Chondrocyte (in vitro differentiated cells): ENCODE measurements at regions not wholly inside any gene's neighbourhood (a gene's known extent, or its start where the extent isn't known, plus 50 kb on each side); places are given as distances from the start of the nearest gene placed in this dataset.

Experiments
- DNase-seq: peaks from one replicate; pipeline ENCODE4 v3.0.0; 2021; ENCODE audit warnings: mixed read lengths, low spot score
- H3K27ac Mint-ChIP-seq: one replicate; pipeline ENCODE4 v1.8.0; 2021; ENCODE audit warnings: mild to moderate bottlenecking, moderate library complexity, mixed read lengths; ENCODE audit not compliant: unreplicated experiment
- H3K27me3 Mint-ChIP-seq: 2 replicates; pipeline ENCODE4 v1.8.0; 2021; ENCODE audit warnings: low read depth, mixed read lengths
- H3K36me3 Mint-ChIP-seq: 2 replicates; pipeline ENCODE4 v1.8.0; 2021; ENCODE audit warnings: low read depth, mixed read lengths
- H3K4me1 Mint-ChIP-seq: 2 replicates; pipeline ENCODE4 v1.8.0; 2021; ENCODE audit warnings: low read depth, mild to moderate bottlenecking, mixed read lengths
- H3K4me3 Mint-ChIP-seq: one replicate; pipeline ENCODE4 v1.8.0; 2021; ENCODE audit warnings: mild to moderate bottlenecking, moderate library complexity, mixed read lengths; ENCODE audit not compliant: unreplicated experiment
- H3K9me3 Mint-ChIP-seq: 2 replicates; pipeline ENCODE4 v1.8.0; 2021; ENCODE audit warnings: low read depth, mixed read lengths
- TF ChIP-seq, protein P1 (sequence below): fragments of 200-600 bp; sonication (generic); IDR thresholded peaks from 2 replicates; pipeline ENCODE4 v1.5.0; 2021; ENCODE audit warnings: antibody characterized with exemption, mild to moderate bottlenecking, moderate library complexity

- Mint-ChIP-seq H3K27ac (no peak overlapping the region), H3K36me3 (no peaks in the 10 kb centered on the region), H3K27me3 (no peaks in the 10 kb centered on the region), H3K9me3 (peaks cover 3% of the 10 kb centered on the region), H3K4me1 (no peaks in the 10 kb centered on the region), H3K4me3 (no peak overlapping the region)
- no peak for DNase-seq
- TF ChIP-seq, protein P1, sequence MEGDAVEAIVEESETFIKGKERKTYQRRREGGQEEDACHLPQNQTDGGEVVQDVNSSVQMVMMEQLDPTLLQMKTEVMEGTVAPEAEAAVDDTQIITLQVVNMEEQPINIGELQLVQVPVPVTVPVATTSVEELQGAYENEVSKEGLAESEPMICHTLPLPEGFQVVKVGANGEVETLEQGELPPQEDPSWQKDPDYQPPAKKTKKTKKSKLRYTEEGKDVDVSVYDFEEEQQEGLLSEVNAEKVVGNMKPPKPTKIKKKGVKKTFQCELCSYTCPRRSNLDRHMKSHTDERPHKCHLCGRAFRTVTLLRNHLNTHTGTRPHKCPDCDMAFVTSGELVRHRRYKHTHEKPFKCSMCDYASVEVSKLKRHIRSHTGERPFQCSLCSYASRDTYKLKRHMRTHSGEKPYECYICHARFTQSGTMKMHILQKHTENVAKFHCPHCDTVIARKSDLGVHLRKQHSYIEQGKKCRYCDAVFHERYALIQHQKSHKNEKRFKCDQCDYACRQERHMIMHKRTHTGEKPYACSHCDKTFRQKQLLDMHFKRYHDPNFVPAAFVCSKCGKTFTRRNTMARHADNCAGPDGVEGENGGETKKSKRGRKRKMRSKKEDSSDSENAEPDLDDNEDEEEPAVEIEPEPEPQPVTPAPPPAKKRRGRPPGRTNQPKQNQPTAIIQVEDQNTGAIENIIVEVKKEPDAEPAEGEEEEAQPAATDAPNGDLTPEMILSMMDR, result no peak
Observed at GRCh38 chr17:54848368-54848987, 52.2 kb upstream of the TOM1L1 start.

- TF ChIP-seq, protein P1, result no peak
- Mint-ChIP-seq H3K4me1 (no peaks in the 10 kb centered on the region), H3K4me3 (no peak overlapping the region), H3K9me3 (peaks cover 3% of the 10 kb centered on the region), H3K27me3 (no peaks in the 10 kb centered on the region), H3K27ac (no peak overlapping the region), H3K36me3 (no peaks in the 10 kb centered on the region)
- no peak for DNase-seq
Observed at GRCh38 chr17:54849660-54850059, 51.0 kb upstream of the TOM1L1 start.
